Neuronal stem cell (in vitro differentiated cells): ENCODE measurements at regions not wholly inside any gene's neighbourhood (a gene's known extent, or its start where the extent isn't known, plus 50 kb on each side); places are given as distances from the start of the nearest gene placed in this dataset.

Experiments
- DNase-seq: peaks from one replicate; pipeline ENCODE4 v3.0.0-alpha.2; 2013; ENCODE audit warnings: low spot score
- H2AFZ ChIP-seq: one replicate; pipeline ENCODE4 v1.6.1; 2013; ENCODE audit warnings: mild to moderate bottlenecking, low read length, inconsistent platforms
- H2AK5ac ChIP-seq: 2 replicates; pipeline ENCODE4 v1.6.1; 2013; ENCODE audit warnings: low read depth, mild to moderate bottlenecking, inconsistent platforms, low read length, moderate library complexity, mixed read lengths
- H2BK120ac ChIP-seq: 2 replicates; pipeline ENCODE4 v1.6.1; 2013; ENCODE audit warnings: low read depth, mild to moderate bottlenecking, inconsistent platforms, low read length, moderate library complexity, mixed read lengths
- H2BK12ac ChIP-seq: one replicate; pipeline ENCODE4 v1.6.1; 2013; ENCODE audit warnings: low read length, inconsistent platforms
- H2BK15ac ChIP-seq: 2 replicates; pipeline ENCODE4 v1.6.1; 2013; ENCODE audit warnings: mild to moderate bottlenecking, low read length, inconsistent platforms, mixed read lengths
- H2BK5ac ChIP-seq: one replicate; pipeline ENCODE4 v1.6.1; 2013; ENCODE audit warnings: inconsistent platforms, mild to moderate bottlenecking, low read length, moderate library complexity
- H3K14ac ChIP-seq: one replicate; pipeline ENCODE4 v1.6.1; 2013; ENCODE audit warnings: low read length, inconsistent platforms
- H3K18ac ChIP-seq: 2 replicates; pipeline ENCODE4 v1.6.1; 2013; ENCODE audit warnings: low read length, inconsistent platforms
- H3K23ac ChIP-seq: 2 replicates; pipeline ENCODE4 v1.6.1; 2013; ENCODE audit warnings: low read depth, mild to moderate bottlenecking, mixed read lengths, low read length, inconsistent platforms; ENCODE audit not compliant: poor library complexity
- H3K27ac ChIP-seq: replicated peaks from 3 replicates; pipeline ENCODE4 v1.5.1; 2013; ENCODE audit warnings: low read length, inconsistent platforms
- H3K27me3 ChIP-seq, 3 experiments: 2 replicates each; pipeline ENCODE4 v1.6.1; 2013; ENCODE audit warnings: low read length in 3 of 3, mild to moderate bottlenecking in 2 of 3, inconsistent platforms in 1 of 3, low read depth in 1 of 3, mixed read lengths in 1 of 3, moderate library complexity in 1 of 3; ENCODE audit not compliant: control insufficient read depth in 3 of 3, insufficient read depth in 3 of 3
- H3K36me3 ChIP-seq, 2 donors: replicated peaks in 1 of 2; 2 replicates each; pipeline ENCODE4 v1.6.1; 2013; ENCODE audit warnings: low read length in 2 of 2; ENCODE audit not compliant: control insufficient read depth in 2 of 2, insufficient read depth in 2 of 2
- H3K4ac ChIP-seq: 2 replicates; pipeline ENCODE4 v1.6.1; 2013; ENCODE audit warnings: inconsistent platforms, mild to moderate bottlenecking, low read length, moderate library complexity
- H3K4me1 ChIP-seq, 2 donors: 1 replicate in 1 of 2; 2 replicates in 1 of 2; pipeline ENCODE4 v1.6.1; 2013; ENCODE audit warnings: low read length in 2 of 2, low read depth in 1 of 2; ENCODE audit not compliant: control insufficient read depth in 2 of 2, insufficient read depth in 1 of 2
- H3K4me2 ChIP-seq: one replicate; pipeline ENCODE4 v1.6.1; 2013; ENCODE audit warnings: mild to moderate bottlenecking, low read length, inconsistent platforms; ENCODE audit not compliant: insufficient read depth, poor library complexity, severe bottlenecking
- H3K4me3 ChIP-seq, 2 donors: 2 replicates each; pipeline ENCODE4 v1.5.1; 2013; ENCODE audit warnings: low read length in 2 of 2, mild to moderate bottlenecking in 2 of 2, inconsistent platforms in 1 of 2, moderate library complexity in 1 of 2
- H3K79me1 ChIP-seq: one replicate; pipeline ENCODE4 v1.6.1; 2013; ENCODE audit warnings: low read depth, mild to moderate bottlenecking, inconsistent platforms, low read length, moderate library complexity
- H3K9ac ChIP-seq: one replicate; pipeline ENCODE4 v1.6.1; 2013; ENCODE audit warnings: mild to moderate bottlenecking, low read depth, low read length, inconsistent platforms; ENCODE audit not compliant: poor library complexity
- H3K9me3 ChIP-seq, 2 donors: replicated peaks in 1 of 2; 2 replicates each; pipeline versions ENCODE3 to v1.6.1; 2013; ENCODE audit warnings: low read length in 2 of 2, mild to moderate bottlenecking in 2 of 2, inconsistent platforms in 1 of 2, low read depth in 1 of 2, mixed read lengths in 1 of 2, moderate library complexity in 1 of 2; ENCODE audit not compliant: control insufficient read depth in 2 of 2, insufficient read depth in 1 of 2
- H4K8ac ChIP-seq: one replicate; pipeline ENCODE4 v1.6.1; 2013; ENCODE audit warnings: low read depth, mild to moderate bottlenecking, inconsistent platforms, low read length, moderate library complexity
- H4K91ac ChIP-seq: one replicate; pipeline ENCODE4 v1.6.1; 2013; ENCODE audit warnings: low read length, low read depth, mild to moderate bottlenecking, inconsistent platforms; ENCODE audit not compliant: poor library complexity
- WGBS, 2 donors: extraction: QIAGEN DNeasy Blood & Tissue Kit; methylation state at CpG; one replicate each; pipeline ENCODE4 v1.1.7; 2013; ENCODE audit warnings: missing lambda C conversion rate in 2 of 2, mixed read lengths in 1 of 2; ENCODE audit not compliant: insufficient read length in 2 of 2, insufficient replicate concordance in 1 of 2; ENCODE audit errors: extremely low coverage in 2 of 2; 5-methylcytosine and 5-hydroxymethylcytosine counted together

- no peak overlapping the region for H2BK15ac ChIP-seq
- no peaks in the 10 kb centered on the region for H3K4me1 ChIP-seq
- no peak overlapping the region for H3K9ac ChIP-seq
- no peaks in the 10 kb centered on the region for H3K79me1 ChIP-seq
- H3K4me2 ChIP-seq = no peak overlapping the region
- no peak overlapping the region for H3K23ac ChIP-seq
- no peak overlapping the region for H3K27ac ChIP-seq
- no peak overlapping the region for H2AK5ac ChIP-seq
- H2AFZ ChIP-seq = no peak overlapping the region
- H3K18ac ChIP-seq = no peak overlapping the region
- H2BK120ac ChIP-seq = no peak overlapping the region
- no peak overlapping the region for H3K14ac ChIP-seq
- H2BK5ac ChIP-seq = no peak overlapping the region
- no peak overlapping the region for H4K91ac ChIP-seq
- H3K9me3 ChIP-seq = peaks cover 0 to 1% of the 10 kb centered on the region in 2 donors
- WGBS, 2 donors = no CpG with 5 or more reads among the region's 5 CpGs
- no peak for DNase-seq
- no peak overlapping the region for H2BK12ac ChIP-seq
- H3K4ac ChIP-seq = no peak overlapping the region
- H3K4me3 ChIP-seq = no peak overlapping the region
- no peak overlapping the region for H4K8ac ChIP-seq
- no peaks in the 10 kb centered on the region for H3K36me3 ChIP-seq
- no peaks in the 10 kb centered on the region for H3K27me3 ChIP-seq
Observed at GRCh38 chr9:32915802-32916201, 85.6 kb downstream of the APTX start.

GRCh38 chr9:32918628-32919027 lies 82.8 kb downstream of the APTX start:
- Histone ChIP-seq H3K23ac (no peak overlapping the region), H3K4me3 (no peak overlapping the region), H3K9me3 (peaks cover 4% of the 10 kb centered on the region in 2 donors), H4K91ac (no peak overlapping the region), H2BK120ac (no peak overlapping the region), H3K4ac (no peak overlapping the region), H3K36me3 (no peaks in the 10 kb centered on the region), H3K9ac (no peak overlapping the region), H2AK5ac (no peak overlapping the region), H3K27me3 (no peaks in the 10 kb centered on the region), H3K27ac (no peak overlapping the region), H2BK5ac (no peak overlapping the region), H2BK12ac (no peak overlapping the region), H3K18ac (no peak overlapping the region), H2BK15ac (no peak overlapping the region), H3K4me1 (no peaks in the 10 kb centered on the region), H3K4me2 (no peak overlapping the region), H4K8ac (no peak overlapping the region), H3K14ac (no peak overlapping the region), H3K79me1 (no peaks in the 10 kb centered on the region), H2AFZ (no peak overlapping the region)
- WGBS, 2 donors = no CpG with 5 or more reads among the region's 5 CpGs
- DNase-seq = no peak
